NCI-H2196 (cell line): ENCODE measurements at regions not wholly inside any gene's neighbourhood (a gene's known extent, or its start where the extent isn't known, plus 50 kb on each side); places are given as distances from the start of the nearest gene placed in this dataset.

Experiments used
- DNase-seq: peaks from one replicate; lab custom pipeline; 2025; ENCODE audit not compliant: unreplicated experiment; lab: John Stamatoyannopoulos, UW

DNA sequence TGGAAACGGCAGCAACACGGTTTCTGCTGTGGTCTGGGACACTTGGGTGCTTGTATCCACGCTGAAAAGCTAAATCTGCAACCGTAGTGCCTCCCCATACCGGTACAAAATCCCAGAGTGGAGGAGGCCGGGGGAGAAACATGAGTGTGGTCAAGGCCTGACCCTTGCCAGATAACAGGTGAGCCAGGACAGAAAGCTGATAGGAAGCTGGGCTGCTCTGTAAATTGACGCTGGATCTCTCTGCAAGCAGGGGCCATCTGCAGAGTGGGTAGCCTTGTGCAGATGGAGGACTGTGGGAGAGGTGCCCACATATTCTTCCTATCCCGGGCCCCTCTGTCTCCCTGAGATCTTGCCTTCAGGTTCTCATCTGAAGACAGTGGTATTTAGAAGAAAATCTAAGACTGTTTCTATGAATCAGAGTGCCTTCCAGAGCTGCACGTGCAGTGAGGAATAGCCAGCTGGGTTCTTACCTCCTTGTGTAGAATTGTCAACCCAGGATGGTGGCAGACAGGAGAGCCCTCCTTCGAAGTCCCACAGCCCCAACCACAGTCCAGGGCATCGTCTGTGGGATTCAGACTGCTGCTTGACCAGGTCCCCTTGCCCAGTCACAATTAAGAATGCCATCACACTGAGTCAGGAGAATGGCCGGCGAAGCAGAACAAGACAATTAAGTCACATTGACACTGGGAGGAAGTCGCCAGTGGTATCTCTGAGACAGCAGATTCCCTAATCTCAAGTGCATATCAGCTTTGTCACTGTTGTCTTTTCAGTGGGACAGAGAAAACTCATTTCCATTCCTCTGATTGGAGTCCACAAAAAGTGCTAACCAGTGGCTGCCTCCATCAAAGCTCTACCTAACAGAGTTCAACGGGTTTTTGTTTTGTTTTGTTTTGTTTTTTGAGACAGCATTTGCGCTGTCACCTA is 100.0 kb upstream of the RIPOR2 start:
- DNase-seq: no peak

- DNase-seq: no peak
Observed at GRCh38 chr6:25036461-25036860, 100.7 kb upstream of the RIPOR2 start.

DNA sequence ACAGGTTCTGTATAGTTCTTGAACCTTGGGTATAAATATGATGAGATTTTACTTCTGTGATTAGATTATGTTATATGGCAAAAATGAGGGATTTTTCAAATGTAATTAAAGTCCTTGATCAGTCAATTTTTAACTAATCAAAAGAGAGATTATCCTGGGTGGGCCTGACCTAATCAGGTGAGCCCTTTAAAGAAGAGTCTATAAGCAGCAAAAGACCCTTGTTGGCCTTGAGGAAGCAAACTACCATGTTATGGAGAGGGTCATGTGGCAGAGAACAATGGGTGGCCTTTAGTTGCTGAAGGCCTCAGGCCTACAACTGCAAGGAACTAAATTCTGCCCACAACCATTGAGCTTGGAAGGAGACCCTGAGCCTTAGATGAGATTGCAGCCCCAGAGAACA is 102.5 kb upstream of the RIPOR2 start:
- no peak for DNase-seq

DNA sequence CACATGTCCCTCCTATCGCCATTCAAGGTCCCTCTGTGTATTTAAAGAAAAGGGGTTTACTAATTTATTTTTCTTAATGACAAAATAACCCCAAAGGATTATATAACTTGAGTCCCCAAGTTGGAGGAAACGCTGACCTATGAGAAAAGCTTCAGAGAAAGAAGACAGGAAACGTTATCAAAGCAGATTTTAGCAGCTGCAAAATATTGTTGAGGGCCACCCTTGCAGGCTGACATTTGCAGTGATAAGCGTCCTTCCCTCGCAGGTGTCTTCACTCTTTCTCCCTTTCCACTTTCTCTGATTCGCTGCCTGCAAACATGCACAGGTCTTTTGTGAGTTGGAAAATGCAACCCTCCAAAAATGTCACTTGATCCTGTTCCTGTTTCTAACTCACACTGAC is 103.2 kb upstream of the RIPOR2 start:
- DNase-seq: no peak

- DNase-seq: no peak
Observed at GRCh38 chr6:25041485-25042035, 105.8 kb upstream of the RIPOR2 start.

- DNase-seq: no peak
Observed at GRCh38 chr6:25042036-25042521, 106.3 kb upstream of the RIPOR2 start.

- no peak for DNase-seq
Observed at GRCh38 chr6:25042536-25042935, 106.8 kb upstream of the RIPOR2 start.

DNA sequence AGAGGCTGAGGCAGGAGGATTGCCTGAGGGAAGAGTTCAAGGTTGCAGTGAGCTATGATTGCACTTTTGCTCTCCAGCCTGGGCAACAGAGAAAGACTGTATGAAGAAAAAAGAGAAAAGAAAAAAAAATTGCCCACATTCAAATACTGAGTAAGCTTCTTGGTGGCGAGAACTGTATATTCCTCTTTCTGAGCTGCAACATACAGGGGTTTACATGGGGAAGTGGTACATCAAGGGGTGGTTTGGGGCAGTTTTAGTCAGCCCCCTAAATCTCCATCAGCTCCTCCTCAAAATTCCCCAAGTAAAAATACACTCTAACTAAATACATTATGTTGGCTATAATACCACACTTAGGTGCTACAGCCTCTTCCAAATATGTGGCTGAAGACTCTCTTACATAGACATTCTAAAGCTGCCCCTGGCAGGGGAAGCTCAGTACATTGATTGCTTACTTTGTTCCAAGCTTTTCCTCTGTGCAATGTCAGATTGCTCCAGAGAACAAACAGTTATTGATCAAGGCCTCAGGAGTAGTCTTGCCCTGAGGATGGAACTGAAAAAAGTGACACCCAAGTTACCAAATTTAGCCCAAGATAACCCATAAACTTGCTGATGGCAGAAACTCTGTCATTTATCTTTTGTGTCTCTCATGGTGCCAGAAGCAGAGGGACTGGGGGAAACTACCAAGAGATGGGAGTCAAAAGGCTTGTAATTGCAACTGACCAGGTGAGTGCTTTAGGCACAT is 107.4 kb upstream of the RIPOR2 start:
- no peak for DNase-seq

GRCh38 chr6:25043892-25044291 is 108.1 kb upstream of the RIPOR2 start:
- DNase-seq: no peak

DNA sequence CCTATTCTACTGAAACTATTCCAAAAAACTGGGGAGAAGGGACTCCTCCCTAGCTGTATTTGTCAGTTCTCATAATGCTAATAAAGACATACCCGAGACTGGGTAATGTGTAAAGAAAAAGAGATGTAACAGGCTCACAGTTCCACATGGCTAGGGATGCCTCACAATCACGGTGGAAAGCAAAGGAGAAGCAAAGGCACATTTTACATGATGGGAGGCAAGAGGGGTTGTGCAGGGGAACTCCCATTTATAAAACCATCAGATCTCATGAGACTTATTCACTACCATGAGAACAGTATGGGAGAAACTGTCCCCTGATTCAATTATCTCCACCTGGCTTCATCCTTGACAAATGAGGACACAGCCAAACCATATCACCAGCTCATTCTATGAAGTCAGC is 111.2 kb upstream of the RIPOR2 start:
- no peak for DNase-seq

DNA sequence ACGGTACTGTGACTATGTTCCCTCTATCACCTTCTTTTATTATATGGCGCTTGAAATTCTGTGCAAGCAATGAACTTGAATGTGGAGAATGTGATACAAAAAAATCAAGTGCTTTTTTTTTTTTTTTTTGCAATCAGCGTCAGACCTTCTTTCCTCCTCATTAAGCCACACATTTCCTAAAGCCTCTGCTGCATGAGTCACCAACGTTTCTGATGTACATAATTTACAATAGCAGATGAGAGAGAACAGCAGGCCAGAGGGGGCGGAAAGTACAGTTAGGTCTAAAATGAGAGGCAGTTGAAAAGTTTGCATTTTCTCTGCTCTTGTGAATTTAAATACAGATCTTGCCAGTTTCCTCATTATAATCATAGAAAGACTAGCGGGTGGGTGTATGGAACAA is 114.6 kb upstream of the RIPOR2 start:
- no peak for DNase-seq

GRCh38 chr6:25051083-25051482 is 115.3 kb upstream of the RIPOR2 start:
- DNase-seq: no peak

DNA sequence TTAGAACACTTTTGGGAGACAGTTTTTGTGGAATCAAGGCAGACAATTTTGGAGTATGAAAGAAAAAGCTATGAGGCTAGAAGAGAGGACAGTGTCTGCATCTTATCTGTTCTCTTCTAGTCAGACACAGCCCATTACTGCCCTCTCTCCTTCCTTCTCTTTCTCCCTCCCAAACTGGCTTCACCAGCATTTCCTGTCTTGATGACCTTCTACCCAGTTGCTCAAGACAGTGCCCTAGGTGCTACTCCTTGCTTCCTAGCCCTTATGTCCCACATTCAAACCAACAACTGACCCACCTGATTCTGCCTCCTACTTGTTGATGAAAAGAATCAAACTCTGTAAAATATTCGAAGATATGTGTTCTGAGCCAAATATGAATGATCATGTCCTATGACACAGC is 116.4 kb upstream of the RIPOR2 start:
- DNase-seq: no peak

DNA sequence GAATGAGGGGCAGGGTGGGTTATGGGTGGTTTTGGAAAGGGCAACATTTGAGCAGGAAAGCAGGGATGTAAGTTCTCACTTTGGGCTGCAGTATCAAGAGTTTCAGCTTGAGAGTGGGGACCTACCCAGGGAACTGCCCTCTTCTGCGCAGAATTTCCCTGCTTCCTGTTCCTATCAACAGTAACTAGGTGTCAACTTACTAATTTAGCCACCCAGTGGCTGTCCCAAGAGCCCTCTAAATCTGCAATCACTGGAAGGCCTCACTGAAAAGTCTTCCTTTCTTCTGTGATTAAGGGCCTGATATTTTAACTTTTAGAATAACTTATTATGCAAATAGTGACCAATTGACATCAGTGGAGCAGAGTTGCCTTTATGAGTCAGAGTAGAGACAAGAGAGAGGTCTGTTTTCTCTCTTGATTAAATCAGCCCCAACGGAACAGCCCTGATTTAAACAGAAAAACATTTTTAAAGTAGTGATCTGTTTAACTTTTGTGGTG is 118.2 kb upstream of the RIPOR2 start:
- DNase-seq: no peak

- DNase-seq: no peak
Observed at GRCh38 chr6:25054469-25054868, 118.7 kb upstream of the RIPOR2 start.

DNA sequence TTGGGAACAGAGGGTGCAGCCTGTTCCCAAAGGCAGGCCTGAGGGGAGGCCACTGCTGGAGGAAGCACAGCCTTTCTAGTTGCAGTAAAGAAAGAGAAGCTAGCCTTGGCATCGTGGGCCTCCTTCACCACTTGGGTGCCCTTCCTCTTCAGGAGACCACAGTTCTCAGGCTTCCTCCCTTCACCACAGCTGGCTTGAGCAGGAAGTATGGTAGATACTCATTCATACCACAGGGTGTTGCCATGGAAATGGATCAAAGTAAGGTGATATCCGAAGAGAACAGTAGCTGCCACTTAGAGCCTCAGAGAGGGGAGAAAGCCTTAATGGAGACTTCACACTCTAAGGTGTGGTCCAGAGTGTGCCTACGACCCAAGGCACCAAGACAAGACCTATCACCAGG is 120.4 kb upstream of the RIPOR2 start:
- DNase-seq: no peak

DNA sequence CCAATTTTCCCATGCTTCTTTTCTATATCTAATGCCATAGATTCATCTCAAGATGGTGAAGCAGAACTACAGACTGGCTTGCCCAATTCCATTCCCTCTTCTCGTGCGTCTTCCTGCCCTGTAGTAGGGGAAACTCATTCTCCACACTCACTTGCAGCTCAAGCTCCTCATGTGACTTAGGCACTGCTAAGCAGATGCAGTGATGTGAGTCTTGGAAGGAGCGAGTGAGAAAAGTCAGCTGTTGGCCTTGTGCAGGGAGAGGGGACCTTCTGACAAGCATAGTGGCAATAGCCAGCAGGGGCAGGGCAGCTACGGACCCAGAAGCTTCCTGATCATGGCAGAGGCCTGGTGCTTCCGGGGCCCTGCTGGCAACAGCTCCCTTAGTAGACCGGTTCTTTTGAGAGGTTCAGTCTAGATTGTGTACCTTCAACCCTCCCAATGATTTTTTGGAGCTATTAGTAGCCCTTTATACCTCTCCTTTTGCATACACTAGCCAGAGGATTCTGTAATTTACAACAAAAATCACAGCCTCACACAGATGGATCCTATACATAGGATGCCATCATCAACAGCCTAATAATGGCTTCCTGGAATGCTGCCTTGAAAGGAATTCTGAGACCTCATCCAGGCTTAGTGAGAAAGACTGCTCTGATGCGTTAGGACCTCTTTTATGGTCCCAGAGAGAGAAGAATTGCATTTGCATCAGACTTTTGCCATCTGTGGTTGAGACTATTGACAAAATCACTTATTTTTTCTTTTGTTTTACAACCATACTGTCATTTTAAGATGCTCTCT is 121.5 kb upstream of the RIPOR2 start:
- DNase-seq: no peak

DNA sequence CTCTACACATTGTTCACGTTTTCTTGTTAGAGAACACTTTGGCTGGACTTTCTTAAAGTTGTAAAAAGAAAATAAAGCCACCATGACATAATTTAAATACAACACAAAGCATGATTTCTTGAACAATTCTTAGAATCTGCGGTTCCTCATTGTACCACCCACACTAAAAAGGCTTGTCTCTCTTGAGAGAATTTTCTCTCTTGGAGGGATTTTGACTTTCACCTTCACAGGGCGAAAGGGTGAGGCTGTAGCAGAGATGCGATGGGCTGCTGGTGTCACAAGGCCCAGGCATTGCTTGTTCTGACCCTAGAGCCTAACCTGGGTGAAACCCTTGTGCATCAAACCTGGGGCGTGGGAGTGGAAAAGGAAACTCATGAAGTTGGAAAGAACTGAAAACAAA is 122.7 kb upstream of the RIPOR2 start:
- DNase-seq: no peak

- no peak for DNase-seq
Observed at GRCh38 chr6:25058941-25059340, 123.2 kb upstream of the RIPOR2 start.

- no peak for DNase-seq
Observed at GRCh38 chr6:25060522-25060921, 124.8 kb upstream of the RIPOR2 start.
